ENCODE measurements at regions not wholly inside any gene's neighbourhood (a gene's known extent, or its start where the extent isn't known, plus 50 kb on each side); places are given as distances from the start of the nearest gene placed in this dataset.

- TF ChIP-seq, protein P1, sequence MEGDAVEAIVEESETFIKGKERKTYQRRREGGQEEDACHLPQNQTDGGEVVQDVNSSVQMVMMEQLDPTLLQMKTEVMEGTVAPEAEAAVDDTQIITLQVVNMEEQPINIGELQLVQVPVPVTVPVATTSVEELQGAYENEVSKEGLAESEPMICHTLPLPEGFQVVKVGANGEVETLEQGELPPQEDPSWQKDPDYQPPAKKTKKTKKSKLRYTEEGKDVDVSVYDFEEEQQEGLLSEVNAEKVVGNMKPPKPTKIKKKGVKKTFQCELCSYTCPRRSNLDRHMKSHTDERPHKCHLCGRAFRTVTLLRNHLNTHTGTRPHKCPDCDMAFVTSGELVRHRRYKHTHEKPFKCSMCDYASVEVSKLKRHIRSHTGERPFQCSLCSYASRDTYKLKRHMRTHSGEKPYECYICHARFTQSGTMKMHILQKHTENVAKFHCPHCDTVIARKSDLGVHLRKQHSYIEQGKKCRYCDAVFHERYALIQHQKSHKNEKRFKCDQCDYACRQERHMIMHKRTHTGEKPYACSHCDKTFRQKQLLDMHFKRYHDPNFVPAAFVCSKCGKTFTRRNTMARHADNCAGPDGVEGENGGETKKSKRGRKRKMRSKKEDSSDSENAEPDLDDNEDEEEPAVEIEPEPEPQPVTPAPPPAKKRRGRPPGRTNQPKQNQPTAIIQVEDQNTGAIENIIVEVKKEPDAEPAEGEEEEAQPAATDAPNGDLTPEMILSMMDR (IDR thresholded peaks at IDR 0.05; ENCODE audit: extremely low read depth in 1 of 2, insufficient read depth in 1 of 2, low read depth in 1 of 2, low read length in 2 of 2), result no peak
- no peak for TF ChIP-seq POLR2A (IDR thresholded peaks at IDR 0.05; ENCODE audit: low read depth, low read length)
- TF ChIP-seq POLR2AphosphoS5 (IDR thresholded peaks at IDR 0.05; ENCODE audit: insufficient read depth, low read depth, low read length), result no peak
- no peak for TF ChIP-seq FOS (IDR thresholded peaks at IDR 0.05; ENCODE audit: borderline replicate concordance, insufficient read depth, low read length)
- no peak for TF ChIP-seq EZH2 (IDR thresholded peaks at IDR 0.05; ENCODE audit: borderline replicate concordance, low read depth, low read length, severe bottlenecking)
- TF ChIP-seq GATA2 (IDR thresholded peaks at IDR 0.05; ENCODE audit: insufficient read depth, insufficient read length, low read depth, low read length), result no peak
- TF ChIP-seq MAX (IDR thresholded peaks at IDR 0.05; ENCODE audit: insufficient read depth, insufficient read length), result no peak
Observed at GRCh38 chr5:117947121-117947520, 1041.2 kb downstream of the DTWD2 start.
